Endodermal cell (in vitro differentiated cells): ENCODE measurements at regions not wholly inside any gene's neighbourhood (a gene's known extent, or its start where the extent isn't known, plus 50 kb on each side); places are given as distances from the start of the nearest gene placed in this dataset.

ENCODE experiments used
- DNase-seq: peaks from one replicate; pipeline ENCODE4 v3.0.0-alpha.2; 2017
- H3K27ac ChIP-seq: 2 replicates; pipeline ENCODE4 v1.5.1; 2013; ENCODE audit warnings: mild to moderate bottlenecking, low read depth, low read length, moderate library complexity
- H3K27me3 ChIP-seq: 2 replicates; pipeline ENCODE4 v1.6.1; 2013; ENCODE audit warnings: mild to moderate bottlenecking, low read length, moderate library complexity; ENCODE audit not compliant: insufficient read depth, control insufficient read depth, poor library complexity, severe bottlenecking
- H3K36me3 ChIP-seq: 2 replicates; pipeline ENCODE4 v1.7.0; 2013; ENCODE audit warnings: mild to moderate bottlenecking, low read length, moderate library complexity; ENCODE audit not compliant: control insufficient read depth, insufficient read depth
- H3K4me1 ChIP-seq: one replicate; pipeline ENCODE4 v1.7.0; 2013; ENCODE audit warnings: low read length; ENCODE audit not compliant: control insufficient read depth, insufficient read depth
- H3K4me3 ChIP-seq: 2 replicates; pipeline ENCODE4 v1.5.1; 2013; ENCODE audit warnings: mild to moderate bottlenecking, low read length, moderate library complexity
- H3K9ac ChIP-seq: 2 replicates; pipeline ENCODE4 v1.6.1; 2013; ENCODE audit warnings: mild to moderate bottlenecking, low read length, moderate library complexity; ENCODE audit not compliant: poor library complexity, severe bottlenecking; ENCODE audit errors: extremely low read depth
- H3K9me3 ChIP-seq: 2 replicates; pipeline ENCODE4 v1.6.1; 2013; ENCODE audit warnings: mild to moderate bottlenecking, low read length, moderate library complexity; ENCODE audit not compliant: control insufficient read depth
- H3K27ac Mint-ChIP-seq: 2 replicates; pipeline ENCODE4 v1.8.0; 2020; ENCODE audit warnings: mixed read lengths
- H3K27me3 Mint-ChIP-seq: 2 replicates; pipeline ENCODE4 v1.8.0; 2021; ENCODE audit warnings: mild to moderate bottlenecking, mixed read lengths; ENCODE audit not compliant: insufficient read depth
- H3K36me3 Mint-ChIP-seq: 2 replicates; pipeline ENCODE4 v1.8.0; 2020; ENCODE audit warnings: low read depth, mixed read lengths
- H3K4me1 Mint-ChIP-seq: 2 replicates; pipeline ENCODE4 v1.8.0; 2020; ENCODE audit warnings: mixed read lengths
- H3K4me3 Mint-ChIP-seq: 2 replicates; pipeline ENCODE4 v1.8.0; 2020; ENCODE audit warnings: mild to moderate bottlenecking, moderate library complexity, mixed read lengths
- H3K9me3 Mint-ChIP-seq: 2 replicates; pipeline ENCODE4 v1.8.0; 2020; ENCODE audit warnings: mild to moderate bottlenecking, mixed read lengths
- WGBS, 2 experiments: methylation state at CpG; one replicate each; pipeline versions ENCODE4 v1.1.5 to v1.1.7; 2013; ENCODE audit warnings: missing lambda C conversion rate in 2 of 2, mixed read lengths in 1 of 2; ENCODE audit not compliant: insufficient coverage in 1 of 2, insufficient read length in 1 of 2; 5-methylcytosine and 5-hydroxymethylcytosine counted together
- TF ChIP-seq, protein P1 (sequence below): fragments of 200-600 bp; sonication (generic); conservative IDR thresholded peaks from 2 replicates; pipeline ENCODE4 v1.5.0; 2021; ENCODE audit warnings: antibody characterized with exemption, mild to moderate bottlenecking

GRCh38 chr14:104389326-104390220 is 190.0 kb upstream of the C14orf180 start:
- Histone ChIP-seq H3K9ac (no peak overlapping the region), H3K9me3 (no peaks in the 10 kb centered on the region), H3K27ac (no peak overlapping the region), H3K4me3 (no peak overlapping the region), H3K36me3 (no peaks in the 10 kb centered on the region), H3K27me3 (no peaks in the 10 kb centered on the region), H3K4me1 (no peaks in the 10 kb centered on the region)
- Mint-ChIP-seq H3K36me3 (no peaks in the 10 kb centered on the region), H3K27ac (no peak overlapping the region), H3K27me3 (no peaks in the 10 kb centered on the region), H3K9me3 (no peaks in the 10 kb centered on the region), H3K4me3 (no peak overlapping the region), H3K4me1 (peaks cover 7% of the 10 kb centered on the region)
- TF ChIP-seq, protein P1, sequence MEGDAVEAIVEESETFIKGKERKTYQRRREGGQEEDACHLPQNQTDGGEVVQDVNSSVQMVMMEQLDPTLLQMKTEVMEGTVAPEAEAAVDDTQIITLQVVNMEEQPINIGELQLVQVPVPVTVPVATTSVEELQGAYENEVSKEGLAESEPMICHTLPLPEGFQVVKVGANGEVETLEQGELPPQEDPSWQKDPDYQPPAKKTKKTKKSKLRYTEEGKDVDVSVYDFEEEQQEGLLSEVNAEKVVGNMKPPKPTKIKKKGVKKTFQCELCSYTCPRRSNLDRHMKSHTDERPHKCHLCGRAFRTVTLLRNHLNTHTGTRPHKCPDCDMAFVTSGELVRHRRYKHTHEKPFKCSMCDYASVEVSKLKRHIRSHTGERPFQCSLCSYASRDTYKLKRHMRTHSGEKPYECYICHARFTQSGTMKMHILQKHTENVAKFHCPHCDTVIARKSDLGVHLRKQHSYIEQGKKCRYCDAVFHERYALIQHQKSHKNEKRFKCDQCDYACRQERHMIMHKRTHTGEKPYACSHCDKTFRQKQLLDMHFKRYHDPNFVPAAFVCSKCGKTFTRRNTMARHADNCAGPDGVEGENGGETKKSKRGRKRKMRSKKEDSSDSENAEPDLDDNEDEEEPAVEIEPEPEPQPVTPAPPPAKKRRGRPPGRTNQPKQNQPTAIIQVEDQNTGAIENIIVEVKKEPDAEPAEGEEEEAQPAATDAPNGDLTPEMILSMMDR: no peak
- peak; percentile 32 for DNase-seq
- 89 to 92% methylated on average over 17 to 28 of the region's 28 CpGs for WGBS, 2 experiments

DNA sequence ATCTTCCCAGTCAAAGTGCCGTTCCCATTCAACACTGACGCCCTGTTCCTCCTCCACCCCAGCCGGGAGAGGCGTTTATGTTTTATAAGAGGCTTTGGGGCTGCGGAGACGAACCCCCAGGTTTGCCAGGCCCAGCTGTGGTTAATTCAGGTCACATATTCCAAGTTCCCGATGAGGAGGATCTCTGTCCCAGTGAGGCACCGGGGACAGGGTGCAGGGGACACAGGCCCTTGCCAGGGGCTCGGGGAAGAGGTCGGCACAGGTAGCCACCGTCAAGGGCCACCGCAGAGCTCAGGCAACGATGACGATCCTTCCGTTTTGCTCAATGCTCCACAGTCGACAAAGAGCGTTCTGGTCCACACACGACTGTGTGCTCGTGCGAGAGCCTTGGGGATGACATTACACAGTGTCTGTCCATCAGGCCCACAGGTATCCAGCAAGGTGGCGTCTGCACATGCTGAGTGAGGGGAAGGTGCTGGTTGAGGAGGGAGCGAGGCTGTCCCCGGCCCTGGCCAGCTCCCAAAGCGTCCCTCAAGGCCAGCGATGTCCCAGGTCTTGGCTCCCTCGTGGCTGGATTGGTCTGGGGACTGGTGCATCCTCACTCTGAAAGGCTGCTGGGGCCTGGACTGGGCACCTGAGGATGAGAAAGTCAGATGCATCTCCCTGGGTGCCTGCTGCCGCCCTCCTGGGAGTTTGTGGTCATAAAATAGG is 189.2 kb upstream of the C14orf180 start:
- Mint-ChIP-seq H3K4me1 (no peaks in the 10 kb centered on the region), H3K36me3 (no peaks in the 10 kb centered on the region), H3K27ac (no peak overlapping the region), H3K9me3 (no peaks in the 10 kb centered on the region), H3K4me3 (no peak overlapping the region), H3K27me3 (no peaks in the 10 kb centered on the region)
- TF ChIP-seq, protein P1: no peak
- 92% methylated on average over 19 to 27 of the region's 27 CpGs for WGBS, 2 experiments
- H3K36me3 ChIP-seq: no peaks in the 10 kb centered on the region
- DNase-seq: no peak
- no peak overlapping the region for H3K4me3 ChIP-seq
- no peak overlapping the region for H3K9ac ChIP-seq
- no peaks in the 10 kb centered on the region for H3K27me3 ChIP-seq
- H3K9me3 ChIP-seq: no peaks in the 10 kb centered on the region
- no peaks in the 10 kb centered on the region for H3K4me1 ChIP-seq
- H3K27ac ChIP-seq: no peak overlapping the region

GRCh38 chr14:104390941-104391901 is 188.3 kb upstream of the C14orf180 start:
- H3K9me3 Mint-ChIP-seq: peaks cover 5% of the 10 kb centered on the region
- no peak overlapping the region for H3K27ac Mint-ChIP-seq
- DNase-seq: peak; percentile 38
- no peaks in the 10 kb centered on the region for H3K27me3 ChIP-seq
- TF ChIP-seq, protein P1: no peak
- H3K36me3 Mint-ChIP-seq: peaks cover 3% of the 10 kb centered on the region
- H3K36me3 ChIP-seq: no peaks in the 10 kb centered on the region
- H3K4me1 Mint-ChIP-seq: peaks cover 5% of the 10 kb centered on the region
- WGBS, 2 experiments: 93 to 95% methylated on average over 29 to 33 of the region's 33 CpGs
- no peak overlapping the region for H3K4me3 ChIP-seq
- no peaks in the 10 kb centered on the region for H3K4me1 ChIP-seq
- H3K4me3 Mint-ChIP-seq: no peak overlapping the region
- H3K27ac ChIP-seq: no peak overlapping the region
- H3K9ac ChIP-seq: no peak overlapping the region
- no peaks in the 10 kb centered on the region for H3K9me3 ChIP-seq
- H3K27me3 Mint-ChIP-seq: no peaks in the 10 kb centered on the region
